SK-N-MC (cell line): ENCODE measurements at regions not wholly inside any gene's neighbourhood (a gene's known extent, or its start where the extent isn't known, plus 50 kb on each side); places are given as distances from the start of the nearest gene placed in this dataset.
"Not testable (repeated sequence)": the region's sequence is repeated elsewhere in the genome, so short reads cannot be mapped to it uniquely, and the experiment has no call there.

Source experiments
- DNase-seq: peaks from one replicate; pipeline ENCODE4 v3.0.0-alpha.2; 2011; ENCODE audit warnings: low read depth, low spot score
- H3K27ac ChIP-seq: fragments of 200-600 bp; sonication (generic); 2 replicates; pipeline ENCODE4 v1.5.1; 2016; ENCODE audit warnings: mixed run types
- H3K36me3 ChIP-seq: fragments of 200-600 bp; sonication (generic); 2 replicates; pipeline ENCODE4 v1.6.1; 2017; ENCODE audit warnings: antibody characterized with exemption, low read length, mixed read lengths; ENCODE audit not compliant: insufficient read depth
- H3K4me3 ChIP-seq: fragments of 200-600 bp; sonication (generic); 2 replicates; pipeline ENCODE4 v1.5.1; 2016
- H3K9ac ChIP-seq: fragments of 200-600 bp; sonication (generic); 2 replicates; pipeline ENCODE4 v1.8.0; 2017; ENCODE audit warnings: mixed run types, mixed read lengths; ENCODE audit not compliant: insufficient read length
- H3K9me3 ChIP-seq: fragments of 200-600 bp; sonication (generic); 2 replicates; pipeline ENCODE4 v1.6.1; 2017; ENCODE audit warnings: low read depth, mild to moderate bottlenecking, antibody characterized with exemption, low read length, moderate library complexity, mixed read lengths
- EZH2 ChIP-seq: fragments of 200-600 bp; sonication (generic); IDR thresholded peaks from one replicate; pipeline ENCODE4 v1.6.1; 2017; ENCODE audit warnings: antibody characterized with exemption
- FOXP2 ChIP-seq: optimal IDR thresholded peaks from 2 replicates; pipeline ENCODE3; 2011; ENCODE audit warnings: mild to moderate bottlenecking, moderate library complexity; ENCODE audit not compliant: insufficient read depth; ENCODE audit errors: extremely low read length, control extremely low read depth
- POLR2AphosphoS5 ChIP-seq: IDR thresholded peaks from 2 replicates; pipeline ENCODE4 v1.6.1; 2012; ENCODE audit warnings: mild to moderate bottlenecking, low read depth, low read length, borderline replicate concordance

DNA sequence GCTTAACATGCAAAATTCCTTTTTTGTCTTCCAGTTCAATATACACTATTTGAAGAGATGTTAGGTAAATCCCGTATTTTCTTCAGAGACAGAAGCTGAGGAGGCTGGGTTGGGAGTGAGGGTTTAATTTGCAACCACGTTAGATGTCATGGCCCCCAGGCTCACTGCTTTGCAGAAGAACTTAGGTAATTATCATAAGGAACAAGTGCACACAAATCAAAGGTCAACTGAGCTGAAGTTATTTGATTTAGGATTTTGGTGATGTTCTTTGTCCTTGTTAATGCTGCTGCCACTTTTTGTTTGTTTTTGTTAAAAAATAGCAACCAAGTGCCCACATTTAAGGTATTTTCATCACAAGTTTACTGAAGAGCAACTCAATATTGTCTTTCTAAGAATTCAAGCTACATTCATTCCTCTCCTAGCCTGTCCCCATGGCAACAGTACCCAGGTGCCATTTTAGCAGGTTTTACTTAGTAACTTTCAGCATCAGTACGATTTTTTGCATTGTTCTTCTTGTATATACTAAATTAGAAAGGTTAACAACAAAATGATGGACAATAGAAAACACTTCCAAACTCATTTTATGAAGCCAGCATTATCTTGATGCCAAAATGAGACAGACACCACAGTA lies 62.9 kb upstream of the NDUFV2 start:
- no peak overlapping the region for H3K27ac ChIP-seq
- H3K9me3 ChIP-seq = no peaks in the 10 kb centered on the region
- H3K4me3 ChIP-seq = no peak overlapping the region
- no peak for DNase-seq
- no peak overlapping the region for H3K9ac ChIP-seq
- H3K36me3 ChIP-seq = no peaks in the 10 kb centered on the region
- TF ChIP-seq EZH2 (no peak), FOXP2 (no peak), POLR2AphosphoS5 (no peak)

GRCh38 chr18:9042766-9043481 lies 59.6 kb upstream of the NDUFV2 start:
- H3K9ac ChIP-seq = no peak overlapping the region
- H3K36me3 ChIP-seq = no peaks in the 10 kb centered on the region
- no peak for TF ChIP-seq FOXP2
- no peak for TF ChIP-seq POLR2AphosphoS5
- TF ChIP-seq EZH2 = no peak
- no peak overlapping the region for H3K27ac ChIP-seq
- no peak for DNase-seq
- H3K4me3 ChIP-seq = no peak overlapping the region
- no peaks in the 10 kb centered on the region for H3K9me3 ChIP-seq

GRCh38 chr18:9043581-9043980 lies 58.9 kb upstream of the NDUFV2 start:
- DNase-seq = no peak
- Histone ChIP-seq H3K4me3 (no peak overlapping the region), H3K27ac (no peak overlapping the region), H3K9ac (no peak overlapping the region), H3K36me3 (no peaks in the 10 kb centered on the region), H3K9me3 (no peaks in the 10 kb centered on the region)
- TF ChIP-seq POLR2AphosphoS5 = no peak
- TF ChIP-seq FOXP2 = no peak
- TF ChIP-seq EZH2 = no peak

DNA sequence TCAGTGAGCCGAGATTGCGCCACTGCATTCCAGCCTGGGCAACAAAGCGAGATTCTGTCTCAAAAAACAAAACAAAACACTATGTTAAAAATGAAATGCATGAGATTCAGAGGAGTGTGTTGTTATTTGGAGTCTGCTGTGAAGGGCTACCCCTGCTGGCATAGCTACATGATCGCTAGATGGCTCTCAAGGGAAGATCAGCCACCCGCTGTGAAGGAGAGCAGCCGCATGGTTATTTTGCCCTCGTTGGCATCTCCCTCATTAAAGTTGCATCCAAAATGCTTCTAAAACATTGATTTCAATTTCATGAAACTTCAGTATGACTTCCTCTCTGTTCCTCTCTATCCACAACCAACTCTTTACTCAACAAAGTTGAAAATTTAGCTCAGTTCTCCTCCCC lies 54.8 kb upstream of the NDUFV2 start:
- Histone ChIP-seq H3K27ac (no peak overlapping the region), H3K9me3 (no peaks in the 10 kb centered on the region), H3K36me3 (no peaks in the 10 kb centered on the region), H3K9ac (no peak overlapping the region), H3K4me3 (no peak overlapping the region)
- TF ChIP-seq POLR2AphosphoS5 (no peak), FOXP2 (no peak), EZH2 (no peak)
- no peak for DNase-seq

- no peak overlapping the region for H3K9ac ChIP-seq
- TF ChIP-seq EZH2 (no peak), FOXP2 (no peak), POLR2AphosphoS5 (no peak)
Measured at GRCh38 chr18:9048236-9048635, 54.3 kb upstream of the NDUFV2 start.

GRCh38 chr18:9048808-9049494 lies 53.5 kb upstream of the NDUFV2 start:
- DNase-seq = no peak
- TF ChIP-seq EZH2 (no peak), FOXP2 (no peak), POLR2AphosphoS5 (no peak)
- no peak overlapping the region for H3K27ac ChIP-seq

More at GRCh38 chr18:9048236-9048635, 54.3 kb upstream of the NDUFV2 start:
- Histone ChIP-seq H3K4me3 (no peak overlapping the region), H3K27ac (no peak overlapping the region), H3K36me3 (no peaks in the 10 kb centered on the region), H3K9me3 (no peaks in the 10 kb centered on the region)
- DNase-seq = no peak

GRCh38 chr18:9049495-9049809 lies 53.0 kb upstream of the NDUFV2 start:
- H3K36me3 ChIP-seq = no peaks in the 10 kb centered on the region
- TF ChIP-seq POLR2AphosphoS5 (no peak), EZH2 (no peak), FOXP2 (no peak)

More at GRCh38 chr18:9048808-9049494, 53.5 kb upstream of the NDUFV2 start:
- Histone ChIP-seq H3K9ac (no peak overlapping the region), H3K36me3 (no peaks in the 10 kb centered on the region), H3K4me3 (no peak overlapping the region), H3K9me3 (no peaks in the 10 kb centered on the region)

DNA sequence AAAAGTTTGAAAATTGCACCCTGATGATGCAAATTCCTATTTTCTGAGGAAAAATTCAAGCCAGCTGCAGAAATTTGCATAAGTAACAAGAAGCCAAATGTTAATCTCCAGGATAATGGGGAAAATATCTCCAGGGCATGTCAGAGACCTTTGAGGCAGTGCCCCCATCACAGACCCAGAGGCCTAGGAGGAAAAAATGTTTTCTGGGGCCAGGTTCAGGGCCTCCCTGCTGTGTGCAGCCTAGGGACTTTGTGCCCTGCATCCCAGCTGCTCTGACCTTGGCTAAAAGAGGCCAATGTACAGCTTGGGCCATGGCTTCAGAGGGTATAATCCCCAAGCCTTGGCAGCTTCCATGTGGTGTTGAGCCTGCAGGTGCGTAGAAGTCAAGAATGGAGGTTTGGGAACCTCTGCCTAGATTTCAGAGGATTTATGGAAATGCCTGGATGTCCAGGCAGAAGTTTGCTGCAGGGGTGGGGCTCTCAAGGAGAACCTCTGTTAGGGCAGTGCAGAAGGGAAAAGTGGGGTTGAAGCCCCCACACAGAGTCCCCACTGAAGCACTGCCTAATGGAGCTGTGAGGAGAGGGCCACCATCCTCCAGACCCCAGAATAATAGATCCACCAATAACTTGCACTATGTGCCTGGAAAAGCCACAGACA lies 51.7 kb upstream of the NDUFV2 start:
- H3K36me3 ChIP-seq, H3K9me3 ChIP-seq: not testable (repeated sequence)

More at GRCh38 chr18:9049495-9049809, 53.0 kb upstream of the NDUFV2 start:
- Histone ChIP-seq H3K9ac (no peak overlapping the region), H3K9me3 (no peaks in the 10 kb centered on the region), H3K27ac (no peak overlapping the region), H3K4me3 (no peak overlapping the region)
- DNase-seq = no peak

More for the DNA sequence above, 51.7 kb upstream of the NDUFV2 start:
- not testable (repeated sequence) for H3K4me3 ChIP-seq, H3K27ac ChIP-seq, DNase-seq, H3K9ac ChIP-seq
